GM18499 (cell line): ENCODE measurements at regions not wholly inside any gene's neighbourhood (a gene's known extent, or its start where the extent isn't known, plus 50 kb on each side); places are given as distances from the start of the nearest gene placed in this dataset.
A peak's percentile ranks its signal among the peaks of the same experiment; 100 is the strongest.

Experiments
- ATAC-seq: cut with Tn5 transposase; IDR thresholded peaks from one replicate; pipeline ENCODE4 v1.9.1; 2021; ENCODE audit warnings: moderate number of reproducible peaks; ENCODE audit not compliant: insufficient read depth, unreplicated experiment

- no peak for ATAC-seq
Observed at GRCh38 chr6:26149240-26149639, 62.0 kb downstream of the HFE start.

GRCh38 chr6:26152226-26153101 lies 65.2 kb downstream of the HFE start:
- ATAC-seq: no peak

- ATAC-seq: no peak
Observed at GRCh38 chr6:26155061-26155930, 68.1 kb downstream of the HFE start.

- ATAC-seq: no peak
Observed at GRCh38 chr6:26156105-26156849, 69.0 kb downstream of the HFE start.

GRCh38 chr6:26156850-26157250 lies 69.6 kb downstream of the HFE start:
- ATAC-seq: peak; percentile 0

GRCh38 chr6:26157251-26158075 lies 70.2 kb downstream of the HFE start:
- ATAC-seq: peak; percentile 57

GRCh38 chr6:26158076-26158580 lies 70.9 kb downstream of the HFE start:
- ATAC-seq: no peak

GRCh38 chr6:26158581-26159356 lies 71.5 kb downstream of the HFE start:
- no peak for ATAC-seq

GRCh38 chr6:26159357-26160273 lies 72.4 kb downstream of the HFE start:
- no peak for ATAC-seq

GRCh38 chr6:26161322-26161721 lies 74.1 kb downstream of the HFE start:
- no peak for ATAC-seq

GRCh38 chr6:26162399-26162798 lies 75.2 kb downstream of the HFE start:
- no peak for ATAC-seq

GRCh38 chr6:26163427-26164119 lies 76.3 kb downstream of the HFE start:
- ATAC-seq: no peak

GRCh38 chr6:26164120-26164505 lies 76.9 kb downstream of the HFE start:
- no peak for ATAC-seq

GRCh38 chr6:26165261-26165790 lies 78.1 kb downstream of the HFE start:
- ATAC-seq: no peak

- ATAC-seq: no peak
Observed at GRCh38 chr6:26170181-26170580, 83.0 kb downstream of the HFE start.

- no peak for ATAC-seq
Observed at GRCh38 chr6:26170951-26171841, 84.0 kb downstream of the HFE start.
